HUDEP-2 (cell line): ENCODE measurements at regions not wholly inside any gene's neighbourhood (a gene's known extent, or its start where the extent isn't known, plus 50 kb on each side); places are given as distances from the start of the nearest gene placed in this dataset.

Experiments used
- DNase-seq, 76 experiments: peaks; one replicate each; lab custom pipeline; 2025; ENCODE audit not compliant: unreplicated experiment in 76 of 76; lab: John Stamatoyannopoulos, UW

DNA sequence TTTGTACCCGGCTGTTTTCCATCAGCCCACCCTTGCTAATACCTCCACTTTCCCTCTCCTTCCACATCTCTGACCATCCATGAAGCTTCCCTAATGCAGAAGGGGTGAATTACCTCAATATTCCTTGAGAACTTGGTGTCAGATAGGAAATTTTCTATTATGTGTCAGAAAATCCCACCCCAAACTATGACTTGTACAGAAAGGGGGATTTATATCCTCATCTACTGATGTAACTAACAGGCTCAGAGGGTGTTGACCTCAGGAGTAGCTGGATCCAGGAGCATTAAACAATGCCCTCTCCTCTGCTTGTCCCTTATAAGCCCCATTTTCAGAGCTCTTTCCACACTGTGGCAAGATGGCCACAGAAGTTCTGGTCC, 242.8 kb upstream of the TLE3 start:
- no peak for DNase-seq

DNA sequence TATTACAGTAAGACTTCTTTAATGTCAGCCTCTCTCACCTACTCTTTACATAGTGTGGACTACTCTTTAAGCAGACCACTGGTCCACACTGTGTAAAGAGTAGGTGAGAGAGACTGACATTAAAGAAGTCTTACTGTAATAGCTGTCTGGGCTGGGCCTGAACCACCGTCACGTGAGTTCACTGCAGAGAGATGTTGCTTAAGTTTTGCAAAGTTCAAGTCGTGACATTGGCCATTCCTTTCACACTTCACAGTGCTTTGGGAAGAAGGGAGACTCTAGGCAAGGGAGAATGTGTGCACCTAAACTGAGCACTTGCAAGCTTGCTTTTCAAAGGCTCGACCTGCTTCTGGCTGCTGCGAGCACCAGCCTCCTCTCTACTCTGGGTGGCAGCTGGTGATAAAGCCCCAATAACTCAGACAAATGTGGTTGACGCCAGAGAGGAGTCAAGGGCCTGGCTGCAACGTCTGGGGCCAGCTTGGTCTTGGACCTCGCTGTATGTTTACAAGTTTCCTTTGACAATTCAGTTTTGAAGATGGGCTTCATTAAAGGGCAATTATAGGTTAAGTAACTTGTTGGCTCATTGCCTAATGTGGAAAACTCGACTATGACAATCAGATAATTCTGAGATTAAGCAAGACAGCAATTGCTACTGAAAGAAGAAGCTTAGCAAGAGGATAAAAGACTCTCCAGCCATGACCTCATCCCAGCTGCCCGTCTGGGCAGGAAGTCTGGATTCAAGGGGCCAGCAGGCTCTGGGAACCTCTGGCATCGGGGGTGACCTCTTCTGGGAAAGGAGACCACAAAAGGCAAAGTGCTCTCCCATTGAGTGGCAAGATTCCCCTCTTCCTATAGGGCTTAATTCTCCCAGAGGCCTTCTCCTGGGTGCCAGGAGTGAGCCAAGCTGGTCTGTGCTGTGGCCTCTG, 242.1 kb upstream of the TLE3 start:
- no peak for DNase-seq

DNA sequence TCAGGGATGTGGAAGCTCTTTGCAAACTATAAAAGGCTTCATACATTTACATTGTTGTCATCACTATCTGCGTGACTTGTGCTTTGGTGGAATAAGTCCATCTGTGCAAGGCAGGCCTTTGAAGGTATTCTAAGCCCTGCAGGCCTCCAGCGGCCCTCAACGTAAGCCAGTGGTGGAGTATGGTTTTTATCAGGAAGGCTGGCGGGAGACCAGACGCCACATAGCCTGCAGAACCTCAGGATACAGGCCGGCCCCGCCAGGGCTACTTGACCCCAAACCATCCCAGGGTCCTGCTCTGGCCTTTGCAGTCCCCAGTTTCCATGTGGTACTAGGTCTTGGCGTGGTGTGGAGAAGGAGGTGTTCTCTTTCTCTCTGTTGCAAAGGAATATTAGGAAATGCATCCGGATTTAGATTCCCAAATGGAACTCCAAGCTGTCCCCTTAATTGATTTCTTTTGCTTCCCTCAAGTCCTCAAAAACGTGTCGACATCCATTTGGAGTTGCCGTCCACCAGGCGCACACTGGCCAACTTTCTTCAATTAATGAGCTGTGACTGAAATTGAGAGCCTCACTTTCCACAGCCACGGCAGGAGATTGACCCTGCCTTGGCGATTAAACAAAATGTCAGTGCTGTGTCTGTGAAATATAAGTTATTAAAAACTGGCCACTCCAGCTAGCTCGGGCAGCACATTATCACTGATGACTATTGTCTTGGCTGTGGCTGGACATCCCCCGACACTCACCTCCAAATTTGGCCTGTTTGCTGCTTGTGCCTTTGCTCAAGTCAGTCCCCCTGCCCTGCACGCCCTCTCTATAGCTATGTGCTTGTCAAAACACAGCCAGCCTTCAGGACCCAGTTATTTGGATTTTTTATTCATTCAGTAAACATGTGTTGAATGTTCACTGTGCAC, 239.8 kb upstream of the TLE3 start:
- no peak for DNase-seq

DNA sequence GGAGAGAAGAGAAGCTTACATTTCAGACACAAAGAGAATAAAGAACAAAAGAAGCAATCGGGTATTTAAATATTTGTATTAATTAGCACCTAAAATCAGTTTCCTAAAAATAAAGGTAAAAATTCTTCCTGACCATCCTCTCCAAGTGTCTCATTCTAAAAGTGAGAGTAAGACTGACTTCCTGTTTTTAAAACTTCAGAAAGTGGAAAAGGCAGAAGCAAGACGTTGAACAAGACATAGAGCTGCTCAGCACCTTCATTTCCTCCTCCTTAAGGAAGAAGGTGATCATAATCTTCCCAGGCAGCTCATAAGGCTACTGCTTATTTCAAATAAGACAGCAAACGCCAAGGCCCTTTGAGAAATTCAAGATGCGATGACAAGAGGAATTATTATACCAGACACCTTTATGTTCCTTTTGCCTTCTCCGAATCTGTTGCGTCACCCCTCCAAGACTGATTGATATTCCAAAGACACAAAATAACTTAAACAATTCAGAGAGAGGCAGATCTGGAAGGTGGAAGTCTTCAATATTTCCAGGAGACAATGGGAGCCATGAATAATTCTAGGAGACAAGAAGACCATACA, 238.8 kb upstream of the TLE3 start:
- no peak for DNase-seq

DNA sequence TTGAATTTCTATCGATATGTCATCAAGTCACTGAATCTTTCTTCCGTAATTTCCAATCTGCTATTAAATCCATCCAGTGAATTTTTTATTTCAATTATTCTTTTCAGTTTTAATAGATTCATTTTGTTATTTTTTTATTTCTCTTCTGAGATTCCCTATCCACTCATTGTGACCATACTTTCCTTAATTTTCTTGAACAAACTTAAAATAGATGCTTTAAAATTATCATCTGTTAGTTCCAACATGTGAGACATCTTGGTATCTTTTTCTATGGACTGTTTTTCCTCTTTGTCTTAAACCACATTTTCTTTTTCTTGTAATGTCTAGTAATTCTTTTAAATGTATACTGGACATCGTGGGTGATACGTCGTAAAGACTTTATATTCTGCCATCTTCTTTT, 236.6 kb upstream of the TLE3 start:
- no peak for DNase-seq

DNA sequence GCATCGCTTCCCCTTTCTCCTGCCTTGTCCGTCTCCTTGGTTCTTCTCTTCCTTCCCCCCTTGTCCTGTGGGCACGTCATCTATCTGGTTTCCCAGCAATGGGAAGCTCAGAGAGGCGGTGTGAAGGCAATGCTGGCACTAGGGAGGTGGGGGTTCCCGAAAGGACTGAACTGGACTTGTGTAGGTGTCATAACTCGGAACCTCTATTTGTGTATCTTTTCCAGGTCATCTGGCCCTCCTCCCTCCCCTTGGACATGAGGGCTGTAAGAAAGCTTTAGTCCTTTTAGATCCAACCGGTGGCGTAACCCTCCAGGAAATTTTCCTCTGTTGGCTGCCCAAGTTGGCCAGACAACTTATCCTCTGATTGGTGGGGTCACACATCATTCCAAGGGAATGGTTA, 231.5 kb upstream of the TLE3 start:
- DNase-seq: no peak

DNA sequence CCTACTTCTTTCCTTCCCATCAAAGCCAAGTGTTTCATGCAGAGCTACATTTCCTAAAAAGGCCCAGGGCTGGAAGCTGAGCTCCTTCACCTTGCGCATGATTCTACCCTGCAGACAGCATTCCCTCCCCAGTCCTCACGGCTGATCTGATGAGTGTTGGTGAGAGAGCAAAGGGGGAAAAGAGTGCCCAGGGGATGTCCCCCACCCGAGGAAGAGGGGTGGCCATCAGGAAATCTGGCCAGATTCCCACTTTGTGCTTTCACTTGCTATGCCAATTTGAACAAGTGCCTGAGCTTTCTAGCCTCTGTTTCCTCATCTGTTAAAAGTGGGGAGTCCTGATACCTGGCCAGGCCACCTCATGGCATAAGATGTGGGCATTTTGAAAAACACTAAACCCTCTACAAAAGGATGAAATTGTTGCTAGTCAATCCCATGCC, 231.0 kb upstream of the TLE3 start:
- no peak for DNase-seq

DNA sequence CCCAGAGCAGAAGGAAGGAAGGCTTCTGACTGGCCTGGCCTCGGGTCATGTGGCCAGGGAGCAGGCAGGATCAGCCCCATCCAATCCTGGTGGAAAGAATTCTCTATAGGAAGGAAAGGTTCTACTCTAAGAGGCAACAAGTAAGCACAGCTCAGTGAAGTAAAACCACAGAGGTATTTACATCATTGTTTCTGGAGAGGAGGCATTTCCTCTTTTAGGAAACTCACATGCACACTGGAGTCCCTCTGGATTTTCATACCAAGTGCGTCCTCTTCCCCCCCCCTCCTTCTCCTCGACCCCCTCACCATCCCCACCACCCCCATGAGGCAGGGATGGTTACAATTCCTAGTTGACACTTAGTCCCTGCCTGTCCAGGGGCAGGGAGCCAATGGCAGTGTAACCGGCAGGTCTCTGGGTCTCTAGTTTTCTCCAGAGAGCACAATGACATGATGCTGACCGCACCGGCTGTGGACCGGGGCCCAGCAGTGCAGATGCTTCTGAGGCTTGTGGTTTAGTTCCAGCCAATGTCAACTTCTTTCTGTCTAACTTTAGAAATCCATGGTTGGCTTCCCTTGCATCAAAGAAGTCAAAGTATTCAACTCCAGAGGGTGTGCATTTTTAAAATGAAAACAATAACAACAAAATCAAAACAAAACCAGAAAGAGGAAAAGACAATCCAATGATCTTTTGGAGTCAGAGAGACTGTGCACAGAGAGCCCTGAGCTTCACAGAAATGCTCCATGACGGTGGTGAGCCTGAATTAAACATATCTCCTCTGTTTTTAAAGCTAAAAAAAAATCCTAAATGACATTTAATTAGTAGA, 230.3 kb upstream of the TLE3 start:
- no peak for DNase-seq

DNA sequence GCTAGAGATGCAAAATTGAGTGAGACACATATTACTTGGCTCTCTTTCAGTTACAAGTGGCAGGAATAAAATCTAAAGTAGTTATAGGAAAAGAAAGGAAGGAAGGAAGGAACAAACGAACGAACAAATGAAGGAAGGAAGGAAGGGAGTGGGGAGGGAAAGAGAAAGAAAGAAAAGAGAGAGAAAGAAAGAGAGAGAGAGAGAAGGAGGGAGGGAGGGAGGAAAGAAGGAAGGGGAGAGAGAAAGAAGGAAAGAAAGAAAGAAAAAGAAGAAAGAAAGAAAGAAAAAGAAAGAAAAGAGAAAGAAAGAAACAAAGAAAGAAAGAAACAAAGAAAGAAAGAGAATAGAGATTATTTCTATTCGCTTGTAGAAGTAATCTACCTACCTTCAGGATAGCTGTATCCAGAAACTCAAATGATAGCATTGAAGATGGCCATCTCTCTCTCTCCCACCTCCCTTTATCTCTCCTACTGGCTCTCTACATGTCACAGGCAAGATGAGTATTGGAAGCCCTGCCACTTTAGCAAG, 229.7 kb upstream of the TLE3 start:
- DNase-seq: no peak

DNA sequence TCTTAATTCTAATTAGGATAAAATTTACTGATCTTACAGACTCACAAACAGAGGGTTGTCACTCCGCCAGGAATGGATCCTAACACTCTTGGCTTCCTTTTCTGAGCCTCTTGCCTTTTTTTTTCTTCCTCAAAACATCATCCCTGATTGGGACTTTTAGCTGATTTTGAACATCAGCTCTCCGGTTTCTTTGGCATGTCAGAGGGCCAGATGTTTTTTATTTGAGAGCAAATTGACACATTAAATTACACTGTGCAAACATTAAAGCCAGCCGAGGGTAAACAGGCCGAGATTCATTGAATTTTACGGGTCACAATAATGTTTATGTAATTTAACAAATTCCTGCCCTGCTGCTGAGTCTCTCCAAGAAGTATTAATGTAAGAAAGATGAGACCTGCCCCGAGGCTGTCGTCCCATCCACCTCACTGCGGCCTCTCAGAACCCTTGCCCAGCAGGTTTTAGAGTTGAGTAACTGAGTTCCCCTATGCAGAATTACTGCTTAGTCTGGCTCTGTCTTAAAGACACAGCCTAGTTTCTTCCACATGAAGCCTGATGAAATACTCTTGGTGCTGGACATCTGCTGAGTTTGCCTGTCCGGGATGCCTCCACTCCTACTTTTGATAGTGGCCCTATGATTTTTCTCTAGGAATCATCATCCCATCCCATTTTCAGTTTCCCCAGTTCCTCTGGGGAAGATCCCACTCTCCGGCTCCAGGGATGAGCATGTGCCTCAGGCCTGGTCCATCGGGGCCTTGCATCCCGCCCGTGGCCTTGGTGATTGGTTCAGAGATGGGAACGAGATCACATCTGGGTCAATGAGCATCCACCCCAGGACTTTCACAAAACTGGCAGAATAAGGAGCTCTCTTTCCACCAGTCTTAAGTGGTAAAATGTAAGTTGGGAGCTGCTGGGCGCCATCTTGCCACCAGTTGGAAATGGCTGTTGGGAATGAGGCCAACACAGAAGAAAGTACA, 226.6 kb upstream of the TLE3 start:
- DNase-seq: no peak

DNA sequence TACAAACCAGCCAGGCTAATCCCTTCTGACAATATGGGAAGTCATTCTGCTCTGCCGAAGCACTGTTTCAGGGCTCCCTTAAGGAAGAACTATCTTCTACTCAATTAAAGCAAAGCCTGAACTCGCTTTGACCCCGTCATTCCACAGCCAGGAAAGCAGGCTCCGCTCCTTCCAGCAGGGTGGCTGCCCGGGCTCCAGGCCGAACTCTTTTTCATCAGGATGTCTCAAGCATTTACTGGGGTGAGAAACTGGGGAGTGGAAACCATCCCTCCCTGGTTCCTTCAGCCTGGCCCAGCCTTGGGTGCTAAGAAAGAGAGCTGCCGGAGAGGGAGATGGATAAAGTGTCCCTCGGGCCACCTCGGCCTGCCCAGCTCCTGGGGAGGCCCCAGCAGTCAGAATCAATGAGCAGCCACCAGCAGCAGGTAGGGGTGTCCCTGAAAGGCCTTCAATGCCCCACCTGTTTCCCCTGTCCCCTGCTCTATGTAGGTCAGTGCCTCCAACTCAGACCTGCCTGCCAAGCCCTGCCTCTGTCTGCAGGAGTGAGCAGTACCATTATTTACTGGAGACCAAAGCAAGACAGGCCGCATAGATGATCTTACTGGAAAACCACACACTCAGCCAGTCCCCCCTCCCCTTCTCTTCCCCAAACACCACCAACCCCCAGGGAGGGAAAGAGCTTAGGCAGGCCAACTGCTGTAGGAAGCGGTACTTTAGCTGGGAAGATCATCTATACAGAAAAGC, 225.6 kb upstream of the TLE3 start:
- no peak for DNase-seq

DNA sequence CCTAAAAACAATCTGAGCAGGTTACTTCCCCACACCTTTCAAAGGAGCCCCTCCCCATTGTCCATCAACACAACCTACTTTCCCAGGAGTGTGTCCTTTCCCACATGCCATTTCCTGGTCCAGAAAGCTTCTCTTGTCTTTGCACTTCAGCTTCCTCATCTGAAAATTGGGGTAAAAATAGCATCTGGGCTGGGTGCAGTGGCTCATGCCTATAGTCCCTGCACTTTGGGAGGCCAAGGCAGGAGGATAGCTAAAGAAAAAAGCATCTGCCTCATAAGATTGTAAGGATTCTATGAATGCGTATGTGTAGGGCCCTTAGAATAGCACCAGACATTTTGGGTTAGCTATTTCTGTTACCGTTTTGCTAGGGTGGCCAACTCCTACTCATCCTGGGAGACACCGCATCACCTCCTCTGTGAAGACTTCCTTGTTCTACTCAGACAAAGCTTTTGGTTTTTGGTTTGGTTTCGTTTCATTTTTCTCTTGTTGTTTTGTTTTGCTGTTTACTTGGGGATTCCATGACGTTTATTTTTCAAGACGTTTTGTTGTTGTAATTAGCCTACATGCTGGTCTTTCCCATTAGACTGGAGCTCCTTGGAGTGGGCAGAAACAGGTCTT, 224.4 kb upstream of the TLE3 start:
- DNase-seq: no peak

DNA sequence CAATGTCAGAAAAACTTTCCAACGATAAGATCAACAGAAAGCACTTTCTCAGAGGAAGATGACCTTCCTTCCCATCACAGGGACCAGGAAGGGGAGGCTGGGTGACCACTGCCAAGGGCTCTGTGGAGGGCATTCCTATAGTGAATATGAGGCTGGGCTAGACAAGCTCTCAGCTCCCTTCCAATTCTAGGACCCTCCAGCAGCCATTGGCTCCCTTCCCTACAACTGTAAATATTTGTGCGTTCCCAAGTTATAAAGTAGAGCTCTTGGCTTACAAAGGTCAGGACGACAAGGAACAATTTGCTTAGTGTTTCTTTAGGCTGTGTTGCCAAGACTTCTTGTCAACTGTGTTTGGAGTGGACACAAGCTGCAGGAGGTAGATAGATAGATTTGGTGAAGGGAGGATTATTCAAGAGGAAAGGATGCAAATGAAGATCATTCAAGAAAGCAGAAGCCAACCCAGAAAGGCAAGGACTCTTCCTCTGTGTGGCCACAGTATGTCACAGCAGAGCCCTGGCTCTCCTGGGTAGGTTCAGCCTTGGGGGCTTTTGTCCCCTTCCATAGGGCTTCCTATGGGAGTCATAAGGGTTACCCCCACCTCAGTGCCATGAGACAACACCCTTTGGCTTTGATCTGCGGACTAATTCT, 223.6 kb upstream of the TLE3 start:
- no peak for DNase-seq

DNA sequence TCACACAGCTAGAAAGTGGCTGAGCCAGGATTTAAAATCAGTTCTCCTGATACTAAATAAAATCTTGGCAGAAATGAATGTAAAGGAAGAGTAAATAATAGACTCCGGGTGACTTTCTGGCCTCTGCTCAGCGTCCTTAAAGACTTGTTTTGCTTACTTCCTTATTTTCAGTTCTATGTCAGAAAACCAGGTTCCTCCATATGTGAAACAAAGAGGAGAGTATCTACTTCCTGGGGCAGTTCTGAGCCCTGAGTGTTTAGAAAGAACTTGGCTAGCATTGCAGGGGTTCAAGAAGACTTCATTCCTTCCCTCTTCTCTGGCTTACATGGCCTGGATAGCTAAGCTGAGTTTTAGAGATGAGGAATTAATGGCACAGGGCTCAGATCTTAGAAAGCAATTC, 222.8 kb upstream of the TLE3 start:
- DNase-seq: no peak

DNA sequence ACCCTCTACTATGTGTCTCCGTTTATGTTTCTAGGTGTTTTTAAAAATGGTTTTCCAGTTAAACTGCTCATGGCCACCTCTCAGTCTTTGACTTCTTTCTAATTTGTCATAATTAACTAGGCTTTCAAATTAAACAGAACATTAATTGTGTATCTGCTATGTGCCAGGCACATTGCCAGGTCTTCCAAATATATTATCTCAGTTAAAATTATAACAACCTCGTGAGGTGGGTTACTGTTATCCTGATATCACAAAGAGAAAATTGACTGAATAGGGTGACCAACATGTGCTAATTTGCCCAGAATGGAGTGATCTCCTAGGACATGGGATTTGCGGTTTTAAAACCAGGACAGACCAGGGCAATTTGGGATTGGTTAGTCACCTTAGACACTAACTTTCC, 222.4 kb upstream of the TLE3 start:
- DNase-seq: no peak

DNA sequence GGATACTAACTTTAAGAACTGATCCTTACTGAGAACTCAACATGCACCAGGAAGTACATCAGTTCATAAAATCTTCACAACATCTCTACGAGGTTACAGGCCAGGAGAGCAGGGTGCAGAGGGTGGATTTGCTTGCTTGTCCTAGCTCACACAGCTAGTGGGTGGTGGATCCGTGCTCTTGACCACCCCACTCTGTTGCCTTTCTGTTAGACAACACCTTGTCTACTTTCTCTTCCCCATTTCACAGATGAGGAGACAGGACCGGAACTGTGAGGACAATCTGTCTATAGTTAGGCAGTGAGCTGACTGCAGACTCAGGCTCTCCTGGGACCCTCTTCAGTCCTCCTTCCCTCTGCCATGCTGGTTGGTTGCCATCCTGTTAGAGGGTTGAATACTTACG, 221.7 kb upstream of the TLE3 start:
- DNase-seq: no peak

DNA sequence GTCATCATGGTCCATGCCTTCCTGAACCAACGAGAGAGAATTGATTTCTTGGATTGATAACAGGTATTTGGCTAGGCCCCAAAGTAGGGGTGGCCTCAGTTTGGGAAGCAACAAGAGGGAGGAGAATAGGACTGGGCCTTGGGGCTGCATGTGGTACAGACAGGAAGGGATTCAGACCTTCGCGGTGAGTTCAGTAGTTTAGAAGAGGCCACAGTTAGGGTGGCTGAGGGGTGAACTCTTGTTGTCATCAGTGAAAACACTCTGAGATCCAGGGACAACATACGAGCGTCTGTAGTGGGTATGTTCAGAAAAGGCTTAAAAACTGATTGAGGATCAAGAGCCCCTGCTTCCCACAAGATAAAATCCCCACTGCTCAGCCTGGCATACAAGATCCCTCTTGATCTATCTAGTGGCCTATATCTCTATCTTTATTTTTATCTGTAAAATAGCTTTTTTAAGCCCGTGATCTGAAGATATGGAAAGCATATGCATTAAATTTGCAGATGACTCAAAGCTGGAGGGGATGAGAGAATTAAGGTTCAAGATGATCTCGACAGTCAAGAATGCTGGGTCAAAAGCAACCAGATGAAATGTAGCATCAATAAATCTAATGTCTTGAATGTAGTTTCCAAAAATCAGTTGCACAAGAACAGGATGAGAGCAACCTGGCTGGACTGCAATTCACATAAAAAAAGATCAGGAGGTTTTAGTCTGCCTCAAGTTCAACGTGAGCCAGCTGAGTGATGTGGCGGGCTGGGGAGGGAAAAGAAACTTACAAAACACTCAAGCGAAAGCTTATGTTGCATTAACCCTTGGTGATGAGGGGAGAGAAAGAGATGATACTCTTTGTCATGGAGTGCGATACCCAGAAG, 221.1 kb upstream of the TLE3 start:
- no peak for DNase-seq
